HepG2 (cell line): ENCODE measurements at regions not wholly inside any gene's neighbourhood (a gene's known extent, or its start where the extent isn't known, plus 50 kb on each side); places are given as distances from the start of the nearest gene placed in this dataset.
A peak's percentile ranks its signal among the peaks of the same experiment; 100 is the strongest.

Experiments
- ATAC-seq: fragments of 200-7000 bp; cut with Tn5 transposase; 3 replicates; pipeline ENCODE4 v1.9.1; 2020; ENCODE audit warnings: mild to moderate bottlenecking, moderate library complexity
- BruUV-seq: library from RNA; stranded (reverse); fragments of 400-500 nt; replicated peaks from 2 replicates; lab custom pipeline; 2021; lab: Mats Ljungman, UMichigan
- CTCF ChIA-PET: fragments of 300-600 bp; formaldehyde crosslinking; extraction: SDS; loops from one replicate; lab custom pipeline; 2021; ENCODE audit warnings: low total read pairs, inconsistent platforms, low intra/inter-chr PET ratio; lab: Yijun Ruan, JAX
- POLR2A ChIA-PET: fragments of 350-600 bp; sonication (Branson Sonifier 250); formaldehyde crosslinking; loops from one replicate; lab custom pipeline; 2020; ENCODE audit warnings: antibody characterized with exemption, inconsistent platforms; lab: Yijun Ruan, JAX
- DNase-seq: peaks from one replicate; pipeline ENCODE4 v3.0.0-alpha.2; 2015; ENCODE audit warnings: low spot score
- FAIRE-seq: peaks from 3 replicates; lab custom pipeline; 2011; peaks lifted over from hg19 to GRCh38; lab: Jason Lieb, UNC
- H2AFZ ChIP-seq: one replicate; pipeline ENCODE4 v1.6.1; 2011; ENCODE audit warnings: low read length, inconsistent platforms
- H3K27ac ChIP-seq: fragments of 300-600 bp; 3 replicates; pipeline ENCODE4 v1.8.0; 2011; ENCODE audit warnings: mixed run types, mild to moderate bottlenecking, mixed read lengths, low read length, inconsistent platforms; ENCODE audit not compliant: insufficient read depth; ENCODE audit errors: extremely low read length
- H3K27me3 ChIP-seq, 2 experiments: fragments of 200-600 bp in 1 of 2; 2 replicates in 1 of 2; 3 replicates in 1 of 2; pipeline versions ENCODE4 v1.6.0 to v1.8.0; 2011; ENCODE audit warnings: low read length in 2 of 2, mild to moderate bottlenecking in 2 of 2, moderate library complexity in 2 of 2, inconsistent platforms in 1 of 2; ENCODE audit not compliant: insufficient read depth in 2 of 2, control insufficient read depth in 1 of 2
- H3K36me3 ChIP-seq, 2 experiments: fragments of 200-600 bp in 1 of 2; replicated peaks in 1 of 2; 2 replicates in 1 of 2; 3 replicates in 1 of 2; pipeline versions ENCODE4 v1.5.1 to v1.8.0; 2011; ENCODE audit warnings: low read length in 2 of 2, inconsistent platforms in 1 of 2; ENCODE audit not compliant: insufficient read depth in 2 of 2, control insufficient read depth in 1 of 2
- H3K4me1 ChIP-seq: 2 replicates; pipeline ENCODE4 v1.5.1; 2012; ENCODE audit warnings: low read length, inconsistent platforms; ENCODE audit not compliant: insufficient read depth
- H3K4me2 ChIP-seq: 2 replicates; pipeline ENCODE4 v1.6.0; 2011; ENCODE audit warnings: low read depth, low read length, inconsistent platforms
- H3K4me3 ChIP-seq, 3 experiments: fragments of 200-600 bp in 1 of 3; sonication (generic), shearing (Covaris generic) in 1 of 3; replicated peaks in 1 of 3; 2 replicates each; pipeline ENCODE4 v1.5.1; 2011 to 2016; ENCODE audit warnings: low read length in 3 of 3, inconsistent platforms in 2 of 3, low read depth in 2 of 3, mild to moderate bottlenecking in 2 of 3, control low read depth in 1 of 3, mixed read lengths in 1 of 3; ENCODE audit not compliant: insufficient read depth in 1 of 3
- H3K79me2 ChIP-seq: one replicate; pipeline ENCODE4 v1.6.1; 2011; ENCODE audit warnings: low read length, inconsistent platforms; ENCODE audit not compliant: insufficient read depth
- H3K9ac ChIP-seq: 2 replicates; pipeline ENCODE4 v1.6.0; 2011; ENCODE audit warnings: mild to moderate bottlenecking, low read depth, low read length, inconsistent platforms; ENCODE audit not compliant: insufficient read depth
- H3K9me3 ChIP-seq: 2 replicates; pipeline ENCODE4 v1.5.1; 2012; ENCODE audit warnings: mild to moderate bottlenecking, low read length
- H4K20me1 ChIP-seq: 2 replicates; pipeline ENCODE4 v1.6.0; 2011; ENCODE audit warnings: inconsistent platforms, mild to moderate bottlenecking, low read length, moderate library complexity; ENCODE audit not compliant: insufficient read depth
- MAFF ChIP-seq: IDR thresholded peaks from 2 replicates; pipeline ENCODE4 v1.6.1; 2011; ENCODE audit warnings: low read depth, low read length, improper control_type of control experiment
- MAFK ChIP-seq, 2 experiments: IDR thresholded peaks in 1 of 2; conservative IDR thresholded peaks in 1 of 2; 2 replicates each; pipeline ENCODE4 v1.6.1; 2011; ENCODE audit warnings: improper control_type of control experiment in 2 of 2, low read length in 2 of 2
- U2AF2 ChIP-seq: fragments of 200-400 bp; formaldehyde crosslinking; IDR thresholded peaks from 2 replicates; pipeline ENCODE4 v1.6.1; 2017; ENCODE audit warnings: low read depth, mild to moderate bottlenecking, low read length
- WGBS: methylation state at CpG from one replicate; pipeline ENCODE4 v1.1.6; 2017; ENCODE audit warnings: low lambda C conversion rate; 5-methylcytosine and 5-hydroxymethylcytosine counted together
- in situ Hi-C: cut with HindIII; loops from 2 replicates; pipeline ENCODE4 v1.10.0; 2017; ENCODE audit warnings: low pct_unique_long_range_greater_than_20kb; ENCODE audit not compliant: extremely low pct_ligation_motif_present
- intact Hi-C: fragments of 100-400 bp; cut with micrococcal nuclease; formaldehyde crosslinking; loops from one replicate; pipeline ENCODE4 v1.10.0; 2022; ENCODE audit not compliant: unreplicated experiment
- TF ChIP-seq, protein P1 (sequence below): sonication (generic); formaldehyde crosslinking; IDR thresholded peaks from 2 replicates; pipeline ENCODE4 v1.9.0; 2021; ENCODE audit warnings: missing genetic modification reagents, borderline replicate concordance
- TF ChIP-seq, protein P2 (sequence below): sonication (generic); formaldehyde crosslinking; IDR thresholded peaks from 2 replicates; pipeline ENCODE4 v1.5.0; 2020; ENCODE audit warnings: mild to moderate bottlenecking, missing genetic modification reagents, moderate library complexity
- TF ChIP-seq, protein P3 (sequence below): sonication (generic); formaldehyde crosslinking; IDR thresholded peaks from 2 replicates; pipeline ENCODE4 v1.4.0; 2020; ENCODE audit warnings: missing genetic modification reagents, borderline replicate concordance

DNA sequence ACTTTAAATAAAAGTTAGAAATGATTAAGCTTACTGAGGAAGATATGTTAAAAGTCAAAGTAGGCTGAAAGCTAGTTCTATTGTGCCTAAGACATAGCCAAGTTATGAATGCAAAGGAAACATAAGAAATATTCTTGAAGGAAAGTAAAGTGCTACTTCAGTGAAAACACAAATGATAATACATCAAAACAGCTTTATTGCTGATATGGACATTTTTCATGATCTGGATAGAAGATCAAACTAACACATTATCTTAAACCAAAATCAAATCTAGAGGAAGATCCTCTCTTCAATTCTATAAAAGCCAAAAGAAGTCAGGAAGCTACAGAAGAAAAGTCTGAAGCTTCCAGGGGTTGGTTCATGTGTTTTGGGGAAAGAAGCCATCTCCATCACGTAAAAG lies 545.9 kb downstream of the COL11A1 start:
- no peak overlapping the region for H3K27ac ChIP-seq
- 0% methylated on average over 1 of the region's 1 CpG for WGBS
- no TSS peak for BruUV-seq
- intact Hi-C loops (no loop called here), in situ Hi-C loops (no loop called here)
- H3K4me2 ChIP-seq = no peak overlapping the region
- H2AFZ ChIP-seq = no peak overlapping the region
- no peaks in the 10 kb centered on the region for H3K4me1 ChIP-seq
- ChIA-PET CTCF (no interaction called here), POLR2A (no interaction called here)
- FAIRE-seq = no peak
- H3K79me2 ChIP-seq = no peaks in the 10 kb centered on the region
- no peak overlapping the region for H3K9ac ChIP-seq
- no peak for ATAC-seq
- H3K36me3 ChIP-seq = no peaks in the 10 kb centered on the region
- H3K9me3 ChIP-seq = 0 out of 2 replicates have a peak, but pooled peaks cover 5% of the 10 kb centered on the region
- no peak overlapping the region for H3K4me3 ChIP-seq
- TF ChIP-seq MAFF (peak; percentile 74; the same call in 1 of the 2 replicates), MAFK (conservative IDR thresholded peaks at IDR 0.05 in 1 of 2, IDR thresholded peaks at IDR 0.05 in 1 of 2; ENCODE audit: low read length in 2 of 2) (peak; percentile 69 to 78), U2AF2 (no peak)
- TF ChIP-seq, protein P1, sequence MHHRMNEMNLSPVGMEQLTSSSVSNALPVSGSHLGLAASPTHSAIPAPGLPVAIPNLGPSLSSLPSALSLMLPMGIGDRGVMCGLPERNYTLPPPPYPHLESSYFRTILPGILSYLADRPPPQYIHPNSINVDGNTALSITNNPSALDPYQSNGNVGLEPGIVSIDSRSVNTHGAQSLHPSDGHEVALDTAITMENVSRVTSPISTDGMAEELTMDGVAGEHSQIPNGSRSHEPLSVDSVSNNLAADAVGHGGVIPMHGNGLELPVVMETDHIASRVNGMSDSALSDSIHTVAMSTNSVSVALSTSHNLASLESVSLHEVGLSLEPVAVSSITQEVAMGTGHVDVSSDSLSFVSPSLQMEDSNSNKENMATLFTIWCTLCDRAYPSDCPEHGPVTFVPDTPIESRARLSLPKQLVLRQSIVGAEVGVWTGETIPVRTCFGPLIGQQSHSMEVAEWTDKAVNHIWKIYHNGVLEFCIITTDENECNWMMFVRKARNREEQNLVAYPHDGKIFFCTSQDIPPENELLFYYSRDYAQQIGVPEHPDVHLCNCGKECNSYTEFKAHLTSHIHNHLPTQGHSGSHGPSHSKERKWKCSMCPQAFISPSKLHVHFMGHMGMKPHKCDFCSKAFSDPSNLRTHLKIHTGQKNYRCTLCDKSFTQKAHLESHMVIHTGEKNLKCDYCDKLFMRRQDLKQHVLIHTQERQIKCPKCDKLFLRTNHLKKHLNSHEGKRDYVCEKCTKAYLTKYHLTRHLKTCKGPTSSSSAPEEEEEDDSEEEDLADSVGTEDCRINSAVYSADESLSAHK (CRISPR knock-in tag) = no peak
- H4K20me1 ChIP-seq = no peaks in the 10 kb centered on the region
- H3K27me3 ChIP-seq = no peaks in the 10 kb centered on the region
- no peak for DNase-seq

DNA sequence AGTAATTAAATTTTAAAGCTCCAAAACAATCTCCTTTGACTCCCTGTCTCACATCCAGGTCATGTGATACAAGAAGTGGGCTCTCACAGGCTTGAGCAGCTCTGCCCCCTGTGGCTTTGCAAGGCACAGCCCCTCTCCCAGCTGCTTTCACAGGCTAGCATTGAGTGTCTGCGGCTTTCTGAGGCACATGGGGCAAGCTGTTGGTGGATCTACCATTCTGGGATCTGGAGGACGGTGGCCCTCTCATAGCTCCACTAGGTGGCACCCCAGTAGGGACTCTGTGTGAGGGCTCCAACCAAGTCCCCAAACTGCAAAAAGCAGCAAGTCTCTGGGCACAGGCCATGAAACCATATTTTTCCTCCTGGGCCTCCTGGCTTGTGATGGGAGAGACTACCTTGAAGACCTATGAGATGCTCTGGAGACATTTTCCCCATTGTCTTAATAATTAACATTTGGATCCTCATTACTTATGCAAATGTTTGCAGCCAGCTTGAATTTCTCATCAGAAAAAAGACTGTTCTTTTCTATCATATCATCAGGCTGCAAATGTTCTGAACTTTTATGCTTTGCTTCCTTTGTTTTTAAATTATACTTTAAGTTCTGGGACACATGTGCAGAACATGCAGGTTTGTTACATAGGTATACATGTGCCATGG lies 554.1 kb upstream of the OLFM3 start:
- H3K36me3 ChIP-seq = no peaks in the 10 kb centered on the region
- FAIRE-seq (no peak), ATAC-seq (peak; percentile 83), DNase-seq (peak; percentile 22)
- H3K27ac ChIP-seq = no peak overlapping the region
- H3K9ac ChIP-seq = no peak overlapping the region
- H4K20me1 ChIP-seq = no peaks in the 10 kb centered on the region
- ChIA-PET POLR2A (no interaction called here), CTCF (no interaction called here)
- no peaks in the 10 kb centered on the region for H3K4me1 ChIP-seq
- BruUV-seq = no TSS peak
- TF ChIP-seq, protein P2, sequence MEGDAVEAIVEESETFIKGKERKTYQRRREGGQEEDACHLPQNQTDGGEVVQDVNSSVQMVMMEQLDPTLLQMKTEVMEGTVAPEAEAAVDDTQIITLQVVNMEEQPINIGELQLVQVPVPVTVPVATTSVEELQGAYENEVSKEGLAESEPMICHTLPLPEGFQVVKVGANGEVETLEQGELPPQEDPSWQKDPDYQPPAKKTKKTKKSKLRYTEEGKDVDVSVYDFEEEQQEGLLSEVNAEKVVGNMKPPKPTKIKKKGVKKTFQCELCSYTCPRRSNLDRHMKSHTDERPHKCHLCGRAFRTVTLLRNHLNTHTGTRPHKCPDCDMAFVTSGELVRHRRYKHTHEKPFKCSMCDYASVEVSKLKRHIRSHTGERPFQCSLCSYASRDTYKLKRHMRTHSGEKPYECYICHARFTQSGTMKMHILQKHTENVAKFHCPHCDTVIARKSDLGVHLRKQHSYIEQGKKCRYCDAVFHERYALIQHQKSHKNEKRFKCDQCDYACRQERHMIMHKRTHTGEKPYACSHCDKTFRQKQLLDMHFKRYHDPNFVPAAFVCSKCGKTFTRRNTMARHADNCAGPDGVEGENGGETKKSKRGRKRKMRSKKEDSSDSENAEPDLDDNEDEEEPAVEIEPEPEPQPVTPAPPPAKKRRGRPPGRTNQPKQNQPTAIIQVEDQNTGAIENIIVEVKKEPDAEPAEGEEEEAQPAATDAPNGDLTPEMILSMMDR = peak; percentile 40
- TF ChIP-seq, protein P3, sequence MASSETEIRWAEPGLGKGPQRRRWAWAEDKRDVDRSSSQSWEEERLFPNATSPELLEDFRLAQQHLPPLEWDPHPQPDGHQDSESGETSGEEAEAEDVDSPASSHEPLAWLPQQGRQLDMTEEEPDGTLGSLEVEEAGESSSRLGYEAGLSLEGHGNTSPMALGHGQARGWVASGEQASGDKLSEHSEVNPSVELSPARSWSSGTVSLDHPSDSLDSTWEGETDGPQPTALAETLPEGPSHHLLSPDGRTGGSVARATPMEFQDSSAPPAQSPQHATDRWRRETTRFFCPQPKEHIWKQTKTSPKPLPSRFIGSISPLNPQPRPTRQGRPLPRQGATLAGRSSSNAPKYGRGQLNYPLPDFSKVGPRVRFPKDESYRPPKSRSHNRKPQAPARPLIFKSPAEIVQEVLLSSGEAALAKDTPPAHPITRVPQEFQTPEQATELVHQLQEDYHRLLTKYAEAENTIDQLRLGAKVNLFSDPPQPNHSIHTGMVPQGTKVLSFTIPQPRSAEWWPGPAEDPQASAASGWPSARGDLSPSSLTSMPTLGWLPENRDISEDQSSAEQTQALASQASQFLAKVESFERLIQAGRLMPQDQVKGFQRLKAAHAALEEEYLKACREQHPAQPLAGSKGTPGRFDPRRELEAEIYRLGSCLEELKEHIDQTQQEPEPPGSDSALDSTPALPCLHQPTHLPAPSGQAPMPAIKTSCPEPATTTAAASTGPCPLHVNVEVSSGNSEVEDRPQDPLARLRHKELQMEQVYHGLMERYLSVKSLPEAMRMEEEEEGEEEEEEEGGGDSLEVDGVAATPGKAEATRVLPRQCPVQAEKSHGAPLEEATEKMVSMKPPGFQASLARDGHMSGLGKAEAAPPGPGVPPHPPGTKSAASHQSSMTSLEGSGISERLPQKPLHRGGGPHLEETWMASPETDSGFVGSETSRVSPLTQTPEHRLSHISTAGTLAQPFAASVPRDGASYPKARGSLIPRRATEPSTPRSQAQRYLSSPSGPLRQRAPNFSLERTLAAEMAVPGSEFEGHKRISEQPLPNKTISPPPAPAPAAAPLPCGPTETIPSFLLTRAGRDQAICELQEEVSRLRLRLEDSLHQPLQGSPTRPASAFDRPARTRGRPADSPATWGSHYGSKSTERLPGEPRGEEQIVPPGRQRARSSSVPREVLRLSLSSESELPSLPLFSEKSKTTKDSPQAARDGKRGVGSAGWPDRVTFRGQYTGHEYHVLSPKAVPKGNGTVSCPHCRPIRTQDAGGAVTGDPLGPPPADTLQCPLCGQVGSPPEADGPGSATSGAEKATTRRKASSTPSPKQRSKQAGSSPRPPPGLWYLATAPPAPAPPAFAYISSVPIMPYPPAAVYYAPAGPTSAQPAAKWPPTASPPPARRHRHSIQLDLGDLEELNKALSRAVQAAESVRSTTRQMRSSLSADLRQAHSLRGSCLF = no peak
- peaks cover 29% of the 10 kb centered on the region for H3K9me3 ChIP-seq
- H3K79me2 ChIP-seq = no peaks in the 10 kb centered on the region
- H3K4me3 ChIP-seq = no peak overlapping the region
- intact Hi-C loops = no loop called here
- no peak overlapping the region for H2AFZ ChIP-seq
- in situ Hi-C loops = no loop called here
- H3K4me2 ChIP-seq = no peak overlapping the region
- WGBS = no CpG with 5 or more reads among the region's 2 CpGs
- no peaks in the 10 kb centered on the region for H3K27me3 ChIP-seq
